ENCODE measurements at regions not wholly inside any gene's neighbourhood (a gene's known extent, or its start where the extent isn't known, plus 50 kb on each side); places are given as distances from the start of the nearest gene placed in this dataset.

DNA sequence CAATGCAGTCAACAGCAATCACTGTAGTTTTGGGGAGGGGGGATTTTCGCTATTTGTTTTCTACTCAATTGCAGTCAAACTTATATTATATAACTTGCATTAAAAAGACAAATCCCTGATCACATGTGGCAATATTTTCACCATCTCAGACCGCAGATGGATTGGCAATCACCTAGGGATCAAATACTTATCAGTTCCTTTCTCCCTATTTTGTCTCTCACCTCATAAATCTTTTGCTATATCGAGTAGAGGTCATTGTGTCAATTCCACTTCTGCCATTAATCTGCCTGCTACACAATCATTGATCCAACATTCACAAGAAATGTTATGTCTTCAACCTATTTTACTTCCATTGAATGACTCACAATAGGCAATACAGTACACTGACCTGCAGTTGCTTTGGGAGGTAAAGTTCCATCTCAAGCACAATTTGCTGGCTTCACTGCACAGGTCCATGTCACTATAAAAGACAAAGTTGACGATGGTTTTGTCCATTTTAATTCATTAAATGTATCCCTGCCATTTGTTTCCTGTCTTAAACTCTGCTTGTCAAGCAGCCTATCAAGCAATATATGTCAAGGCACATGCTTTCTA, 415.8 kb upstream of the PCDH9 start:
- Histone ChIP-seq H3K4me3 (no peak overlapping the region), H3K27me3 (no peaks in the 10 kb centered on the region), H3K36me3 (no peaks in the 10 kb centered on the region), H3K4me1 (no peaks in the 10 kb centered on the region), H3K27ac (no peak overlapping the region), H3K9me3 (no peaks in the 10 kb centered on the region)
- TF ChIP-seq, protein P1, sequence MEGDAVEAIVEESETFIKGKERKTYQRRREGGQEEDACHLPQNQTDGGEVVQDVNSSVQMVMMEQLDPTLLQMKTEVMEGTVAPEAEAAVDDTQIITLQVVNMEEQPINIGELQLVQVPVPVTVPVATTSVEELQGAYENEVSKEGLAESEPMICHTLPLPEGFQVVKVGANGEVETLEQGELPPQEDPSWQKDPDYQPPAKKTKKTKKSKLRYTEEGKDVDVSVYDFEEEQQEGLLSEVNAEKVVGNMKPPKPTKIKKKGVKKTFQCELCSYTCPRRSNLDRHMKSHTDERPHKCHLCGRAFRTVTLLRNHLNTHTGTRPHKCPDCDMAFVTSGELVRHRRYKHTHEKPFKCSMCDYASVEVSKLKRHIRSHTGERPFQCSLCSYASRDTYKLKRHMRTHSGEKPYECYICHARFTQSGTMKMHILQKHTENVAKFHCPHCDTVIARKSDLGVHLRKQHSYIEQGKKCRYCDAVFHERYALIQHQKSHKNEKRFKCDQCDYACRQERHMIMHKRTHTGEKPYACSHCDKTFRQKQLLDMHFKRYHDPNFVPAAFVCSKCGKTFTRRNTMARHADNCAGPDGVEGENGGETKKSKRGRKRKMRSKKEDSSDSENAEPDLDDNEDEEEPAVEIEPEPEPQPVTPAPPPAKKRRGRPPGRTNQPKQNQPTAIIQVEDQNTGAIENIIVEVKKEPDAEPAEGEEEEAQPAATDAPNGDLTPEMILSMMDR (IDR thresholded peaks at IDR 0.05), result no peak
- DNase-seq, result no peak
- ATAC-seq, result no peak
- intact Hi-C loops (cut with DNase I), result no loop called here

DNA sequence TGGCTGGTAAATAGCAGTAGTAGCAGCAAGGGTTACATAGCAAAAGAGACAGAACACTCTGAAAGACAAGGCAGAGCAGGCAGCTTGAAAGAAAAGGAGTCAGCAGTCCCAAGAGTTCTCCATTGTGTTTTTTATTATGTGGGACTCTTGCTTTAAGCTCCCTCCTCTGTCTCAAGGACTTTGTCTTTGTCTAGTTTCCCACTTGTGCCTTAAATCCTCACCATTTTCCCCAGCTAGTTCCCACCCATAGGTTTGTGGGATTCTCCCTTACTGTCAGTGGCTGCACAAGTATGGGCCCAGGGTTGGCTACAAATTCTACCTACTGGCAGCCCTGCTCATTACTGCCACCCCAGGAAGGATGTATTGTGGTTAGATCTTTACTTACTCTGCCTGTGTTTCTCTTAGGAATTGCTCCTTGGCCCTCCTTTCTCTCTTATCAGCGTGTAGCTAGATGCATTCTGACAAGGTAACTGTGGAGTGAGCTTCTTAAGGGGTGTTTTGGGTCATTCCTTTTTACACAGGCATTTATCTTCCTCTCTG, 413.4 kb upstream of the PCDH9 start:
- no peaks in the 10 kb centered on the region for H3K4me1 ChIP-seq
- no peaks in the 10 kb centered on the region for H3K27me3 ChIP-seq
- intact Hi-C loops (cut with DNase I), result no loop called here
- no peaks in the 10 kb centered on the region for H3K36me3 ChIP-seq
- TF ChIP-seq, protein P1 (IDR thresholded peaks at IDR 0.05), result no peak
- H3K9me3 ChIP-seq, result no peaks in the 10 kb centered on the region
- no peak overlapping the region for H3K4me3 ChIP-seq
- ATAC-seq (no peak), DNase-seq (no peak)
- H3K27ac ChIP-seq, result no peak overlapping the region

DNA sequence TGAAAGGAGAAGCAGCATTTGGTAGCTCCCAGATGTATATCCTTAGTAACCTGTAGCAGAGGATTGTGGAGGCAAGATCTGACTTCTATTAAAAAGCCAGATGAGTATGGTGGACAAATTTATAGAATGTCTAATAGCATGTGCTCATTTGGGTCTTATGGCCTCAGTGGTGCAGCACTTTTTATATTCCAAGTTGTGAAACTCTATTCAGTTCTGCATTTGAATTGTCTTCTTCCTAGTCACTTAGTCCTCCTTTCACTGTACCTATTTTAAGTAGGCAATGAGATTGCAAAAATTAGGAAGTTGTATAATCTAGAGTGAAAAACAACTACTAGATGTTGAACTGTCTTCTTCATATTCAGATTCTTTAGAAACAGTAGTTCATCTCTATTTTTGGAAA, 412.5 kb upstream of the PCDH9 start:
- H3K4me3 ChIP-seq, result no peak overlapping the region
- H3K4me1 ChIP-seq, result no peaks in the 10 kb centered on the region
- TF ChIP-seq, protein P1 (IDR thresholded peaks at IDR 0.05), result no peak
- ATAC-seq (no peak), DNase-seq (no peak)
- no peaks in the 10 kb centered on the region for H3K27me3 ChIP-seq
- intact Hi-C loops (cut with DNase I), result no loop called here
- no peak overlapping the region for H3K27ac ChIP-seq
- no peaks in the 10 kb centered on the region for H3K9me3 ChIP-seq
- H3K36me3 ChIP-seq, result no peaks in the 10 kb centered on the region

DNA sequence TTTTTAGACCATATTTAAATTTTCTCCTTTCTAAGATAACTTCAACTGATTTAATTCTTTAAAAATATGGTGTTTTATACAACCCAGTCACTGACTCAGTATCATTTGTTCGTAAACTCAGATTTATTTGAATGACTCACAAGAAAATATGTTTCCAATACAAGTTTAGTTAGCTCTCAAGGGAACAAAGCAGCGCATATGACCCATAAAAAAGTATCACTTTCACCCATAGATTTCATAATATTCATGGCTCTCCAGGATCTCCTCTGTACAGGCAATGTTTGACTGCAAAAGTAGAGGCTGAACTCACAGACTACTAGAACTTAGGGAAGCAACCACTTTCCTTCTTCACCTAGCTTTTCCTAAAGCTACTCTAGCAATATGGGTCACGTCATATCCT, 405.6 kb upstream of the PCDH9 start:
- no peak for ATAC-seq
- intact Hi-C loops (cut with DNase I), result no loop called here

DNA sequence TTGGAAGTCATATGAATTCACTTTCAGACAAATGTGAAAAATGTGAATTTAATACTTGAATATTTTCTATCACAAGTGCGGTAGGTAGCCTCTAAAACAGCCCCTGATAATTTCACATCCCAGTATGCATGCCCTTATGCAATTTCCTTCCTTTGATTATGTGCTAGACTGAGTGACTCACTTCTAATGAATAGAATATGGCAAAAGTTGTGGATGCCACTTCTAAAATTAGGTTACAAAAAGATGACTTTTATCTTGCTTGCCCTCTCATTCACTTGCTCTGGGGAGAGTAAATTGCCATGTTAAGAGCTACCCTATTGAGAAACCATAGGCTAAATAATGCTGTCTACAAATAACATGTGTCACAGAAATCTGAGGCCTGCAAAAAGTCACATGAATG, 402.5 kb upstream of the PCDH9 start:
- ATAC-seq, result no peak
- Histone ChIP-seq H3K9me3 (no peaks in the 10 kb centered on the region), H3K27me3 (no peaks in the 10 kb centered on the region), H3K27ac (no peak overlapping the region), H3K4me3 (no peak overlapping the region), H3K4me1 (no peaks in the 10 kb centered on the region), H3K36me3 (no peaks in the 10 kb centered on the region)
- intact Hi-C loops (cut with DNase I), result no loop called here
- TF ChIP-seq, protein P1 (IDR thresholded peaks at IDR 0.05), result no peak
- no peak for DNase-seq

More for the DNA sequence above, 405.6 kb upstream of the PCDH9 start:
- TF ChIP-seq, protein P1 (IDR thresholded peaks at IDR 0.05), result no peak
- Histone ChIP-seq H3K36me3 (no peaks in the 10 kb centered on the region), H3K9me3 (no peaks in the 10 kb centered on the region), H3K27me3 (no peaks in the 10 kb centered on the region), H3K27ac (no peak overlapping the region), H3K4me1 (no peaks in the 10 kb centered on the region), H3K4me3 (no peak overlapping the region)
- no peak for DNase-seq

DNA sequence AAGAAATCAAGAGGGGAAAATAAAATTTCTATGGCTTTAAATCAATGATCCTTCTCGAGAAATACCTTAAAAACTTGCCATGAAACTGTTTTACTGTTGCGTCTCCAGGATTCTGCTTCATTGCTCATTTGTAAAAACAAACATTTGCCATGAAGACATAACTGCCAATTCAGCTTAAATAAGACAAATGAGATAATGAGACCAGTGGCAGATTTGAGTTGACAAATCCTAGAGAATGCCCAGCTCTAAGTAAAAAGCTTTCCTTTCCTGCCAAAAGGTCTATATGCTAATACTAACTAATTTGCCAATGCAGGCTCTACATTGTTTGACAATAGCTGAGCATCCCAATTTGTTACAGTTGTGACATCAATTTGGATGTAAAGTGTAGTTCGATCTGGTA, 400.5 kb upstream of the PCDH9 start:
- H3K4me3 ChIP-seq, result no peak overlapping the region
- ATAC-seq, result no peak
- no peaks in the 10 kb centered on the region for H3K36me3 ChIP-seq
- no peaks in the 10 kb centered on the region for H3K9me3 ChIP-seq
- H3K27me3 ChIP-seq, result no peaks in the 10 kb centered on the region
- H3K4me1 ChIP-seq, result no peaks in the 10 kb centered on the region
- H3K27ac ChIP-seq, result no peak overlapping the region
- intact Hi-C loops (cut with DNase I), result no loop called here
- TF ChIP-seq, protein P1 (IDR thresholded peaks at IDR 0.05), result no peak
- DNase-seq, result no peak
